ENCODE measurements at regions not wholly inside any gene's neighbourhood (a gene's known extent, or its start where the extent isn't known, plus 50 kb on each side); places are given as distances from the start of the nearest gene placed in this dataset.
A peak's percentile ranks its signal among the peaks of the same experiment; 100 is the strongest.
"Not testable (repeated sequence)": the region's sequence is repeated elsewhere in the genome, so short reads cannot be mapped to it uniquely, and the experiment has no call there.

DNA sequence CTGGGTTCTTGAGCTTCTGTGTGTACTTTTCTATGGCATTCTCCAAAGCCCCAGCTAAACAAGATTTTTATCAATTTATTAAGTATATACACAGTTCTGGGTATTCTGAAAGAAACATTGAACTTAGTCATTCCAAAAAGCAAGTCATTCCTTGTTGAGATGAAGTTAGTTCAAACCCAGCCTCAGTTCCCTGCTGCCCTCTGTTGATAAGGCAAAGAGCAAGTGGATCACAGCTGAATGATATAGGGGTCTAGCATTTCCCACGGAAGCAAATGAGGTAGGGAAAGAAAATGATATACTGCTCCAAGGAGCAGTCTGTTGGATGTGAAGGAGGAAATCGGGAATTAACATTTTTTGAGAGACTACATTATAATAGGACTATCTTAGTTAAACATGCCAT is 841.8 kb upstream of the TENM4 start:
- Histone ChIP-seq H3K4me3 (no peak overlapping the region), H3K36me3 (ENCODE audit: control insufficient read depth in 4 of 4, insufficient read depth in 4 of 4, low read length in 4 of 4) (no peaks in the 10 kb centered on the region), H3K27me3 (ENCODE audit: control insufficient read depth in 3 of 3, insufficient read depth in 3 of 3, low read length in 2 of 3) (no peaks in the 10 kb centered on the region), H3K27ac (ENCODE audit: low read depth in 1 of 2, low read length in 1 of 2) (no peak overlapping the region), H3K4me1 (ENCODE audit: control insufficient read depth in 5 of 5, insufficient read depth in 5 of 5, low read length in 5 of 5) (peaks cover 0 to 9% (median 0%) of the 10 kb centered on the region in 5 donors), H3K9ac (ENCODE audit: insufficient read depth in 1 of 2, low read length in 2 of 2) (no peak overlapping the region), H3K9me3 (ENCODE audit: control insufficient read depth in 4 of 4, insufficient read depth in 3 of 4, low read length in 3 of 4) (no peaks in the 10 kb centered on the region)
- WGBS, 2 donors: 72 to 79% methylated on average over 2 of the region's 2 CpGs
- ATAC-seq (ENCODE audit: insufficient read depth, low FRiP score) (no peak), DNase-seq (no peak)
- TF ChIP-seq, protein P1, sequence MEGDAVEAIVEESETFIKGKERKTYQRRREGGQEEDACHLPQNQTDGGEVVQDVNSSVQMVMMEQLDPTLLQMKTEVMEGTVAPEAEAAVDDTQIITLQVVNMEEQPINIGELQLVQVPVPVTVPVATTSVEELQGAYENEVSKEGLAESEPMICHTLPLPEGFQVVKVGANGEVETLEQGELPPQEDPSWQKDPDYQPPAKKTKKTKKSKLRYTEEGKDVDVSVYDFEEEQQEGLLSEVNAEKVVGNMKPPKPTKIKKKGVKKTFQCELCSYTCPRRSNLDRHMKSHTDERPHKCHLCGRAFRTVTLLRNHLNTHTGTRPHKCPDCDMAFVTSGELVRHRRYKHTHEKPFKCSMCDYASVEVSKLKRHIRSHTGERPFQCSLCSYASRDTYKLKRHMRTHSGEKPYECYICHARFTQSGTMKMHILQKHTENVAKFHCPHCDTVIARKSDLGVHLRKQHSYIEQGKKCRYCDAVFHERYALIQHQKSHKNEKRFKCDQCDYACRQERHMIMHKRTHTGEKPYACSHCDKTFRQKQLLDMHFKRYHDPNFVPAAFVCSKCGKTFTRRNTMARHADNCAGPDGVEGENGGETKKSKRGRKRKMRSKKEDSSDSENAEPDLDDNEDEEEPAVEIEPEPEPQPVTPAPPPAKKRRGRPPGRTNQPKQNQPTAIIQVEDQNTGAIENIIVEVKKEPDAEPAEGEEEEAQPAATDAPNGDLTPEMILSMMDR (IDR thresholded peaks at IDR 0.05; ENCODE audit: control extremely low read depth, extremely low read depth): no peak

DNA sequence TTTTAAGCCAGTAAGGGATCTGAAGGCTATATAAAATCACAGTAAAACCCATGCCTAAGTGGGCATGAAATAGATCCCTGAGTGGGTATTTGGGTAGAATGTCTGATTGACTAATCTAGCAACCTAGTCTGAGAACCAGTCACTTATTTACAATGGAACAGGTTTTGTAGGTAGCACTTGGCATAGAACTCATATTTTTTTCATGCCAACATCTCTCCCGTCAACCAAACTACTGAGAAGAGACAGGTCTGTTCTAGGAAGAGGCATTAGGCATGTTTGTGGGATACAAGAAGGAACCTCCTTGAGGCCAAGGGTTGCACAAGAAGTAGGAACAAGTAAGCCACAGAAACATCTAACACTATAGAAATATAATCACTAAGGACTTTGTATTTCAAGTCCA is 840.4 kb upstream of the TENM4 start:
- H3K9me3 ChIP-seq (ENCODE audit: control insufficient read depth in 4 of 4, insufficient read depth in 3 of 4, low read length in 3 of 4): no peaks in the 10 kb centered on the region
- ATAC-seq (ENCODE audit: insufficient read depth, low FRiP score): no peak
- no peak overlapping the region for H3K4me3 ChIP-seq
- no peak overlapping the region for H3K27ac ChIP-seq (ENCODE audit: low read depth in 1 of 2, low read length in 1 of 2)
- no peak overlapping the region for H3K9ac ChIP-seq (ENCODE audit: insufficient read depth in 1 of 2, low read length in 2 of 2)
- peak in 1 of 3 donors; percentile 41 for DNase-seq
- WGBS, 2 donors: 50 to 76% methylated on average over 1 of the region's 1 CpG
- H3K27me3 ChIP-seq (ENCODE audit: control insufficient read depth in 3 of 3, insufficient read depth in 3 of 3, low read length in 2 of 3): no peaks in the 10 kb centered on the region
- TF ChIP-seq, protein P1 (IDR thresholded peaks at IDR 0.05; ENCODE audit: control extremely low read depth, extremely low read depth): no peak
- H3K4me1 ChIP-seq (ENCODE audit: control insufficient read depth in 5 of 5, insufficient read depth in 5 of 5, low read length in 5 of 5): peaks cover 0 to 5% (median 0%) of the 10 kb centered on the region in 5 donors
- no peaks in the 10 kb centered on the region for H3K36me3 ChIP-seq (ENCODE audit: control insufficient read depth in 4 of 4, insufficient read depth in 4 of 4, low read length in 4 of 4)

DNA sequence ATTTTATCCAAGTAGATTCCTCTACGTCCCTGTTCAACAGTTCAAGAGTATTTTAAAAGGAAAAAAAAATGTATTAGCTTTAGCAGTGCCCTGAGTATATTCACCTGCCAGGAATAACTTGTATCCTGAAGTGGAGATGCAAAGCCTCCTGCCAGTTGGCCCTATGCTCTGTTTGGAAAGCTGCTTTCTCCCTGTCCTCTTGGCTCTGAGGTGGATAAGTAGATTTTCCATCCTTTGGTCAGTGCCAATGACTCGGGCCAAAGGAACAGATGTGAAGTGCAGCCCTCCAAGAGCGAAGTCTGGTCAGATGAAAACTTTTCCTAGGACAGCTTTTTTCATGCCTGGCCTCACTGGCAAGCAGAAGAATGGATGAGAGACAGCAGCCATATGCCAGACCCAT is 839.9 kb upstream of the TENM4 start:
- peak in 2 of 3 donors; percentile 8 to 67 for DNase-seq
- WGBS, 2 donors: 50 to 66% methylated on average over 3 of the region's 3 CpGs
- no peak for ATAC-seq (ENCODE audit: insufficient read depth, low FRiP score)
- H3K4me3 ChIP-seq: no peak overlapping the region
- no peaks in the 10 kb centered on the region for H3K9me3 ChIP-seq (ENCODE audit: control insufficient read depth in 4 of 4, insufficient read depth in 3 of 4, low read length in 3 of 4)
- no peaks in the 10 kb centered on the region for H3K27me3 ChIP-seq (ENCODE audit: control insufficient read depth in 3 of 3, insufficient read depth in 3 of 3, low read length in 2 of 3)
- H3K4me1 ChIP-seq (ENCODE audit: control insufficient read depth in 5 of 5, insufficient read depth in 5 of 5, low read length in 5 of 5): peaks cover 0 to 5% (median 0%) of the 10 kb centered on the region in 5 donors
- TF ChIP-seq, protein P1 (IDR thresholded peaks at IDR 0.05; ENCODE audit: control extremely low read depth, extremely low read depth): no peak
- H3K27ac ChIP-seq (ENCODE audit: low read depth in 1 of 2, low read length in 1 of 2): no peak overlapping the region
- no peak overlapping the region for H3K9ac ChIP-seq (ENCODE audit: insufficient read depth in 1 of 2, low read length in 2 of 2)
- H3K36me3 ChIP-seq (ENCODE audit: control insufficient read depth in 4 of 4, insufficient read depth in 4 of 4, low read length in 4 of 4): no peaks in the 10 kb centered on the region

DNA sequence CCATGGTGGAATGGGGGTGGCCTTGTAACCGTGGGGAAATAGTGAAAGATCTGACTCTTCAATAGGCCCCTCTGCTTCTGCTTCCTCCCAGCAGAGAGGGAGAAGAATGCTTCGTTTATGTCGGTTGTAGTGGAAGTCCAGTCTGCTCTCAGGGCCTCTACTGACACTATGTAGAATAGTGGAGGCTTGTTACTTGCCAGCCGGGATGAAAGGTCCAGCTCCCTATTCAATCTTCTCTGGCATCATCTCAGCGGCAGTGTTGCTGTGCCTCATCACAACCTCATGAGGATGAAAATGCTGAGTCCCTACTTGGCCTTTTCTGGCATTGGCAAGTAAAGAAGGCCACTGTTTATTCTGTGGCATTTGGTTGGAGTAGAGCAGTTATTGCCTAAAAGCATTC is 820.9 kb upstream of the TENM4 start:
- Histone ChIP-seq H3K27ac (ENCODE audit: low read depth in 1 of 2, low read length in 1 of 2) (no peak overlapping the region), H3K9me3 (ENCODE audit: control insufficient read depth in 4 of 4, insufficient read depth in 3 of 4, low read length in 3 of 4) (no peaks in the 10 kb centered on the region), H3K36me3 (ENCODE audit: control insufficient read depth in 4 of 4, insufficient read depth in 4 of 4, low read length in 4 of 4) (no peaks in the 10 kb centered on the region), H3K9ac (ENCODE audit: insufficient read depth in 1 of 2, low read length in 2 of 2) (no peak overlapping the region), H3K27me3 (ENCODE audit: control insufficient read depth in 3 of 3, insufficient read depth in 3 of 3, low read length in 2 of 3) (no peaks in the 10 kb centered on the region), H3K4me1 (ENCODE audit: control insufficient read depth in 5 of 5, insufficient read depth in 5 of 5, low read length in 5 of 5) (no peaks in the 10 kb centered on the region), H3K4me3 (no peak overlapping the region)
- no peak for ATAC-seq (ENCODE audit: insufficient read depth, low FRiP score)
- 85 to 86% methylated on average over 5 of the region's 5 CpGs for WGBS, 2 donors
- DNase-seq: no peak
- TF ChIP-seq, protein P1 (IDR thresholded peaks at IDR 0.05; ENCODE audit: control extremely low read depth, extremely low read depth): no peak

DNA sequence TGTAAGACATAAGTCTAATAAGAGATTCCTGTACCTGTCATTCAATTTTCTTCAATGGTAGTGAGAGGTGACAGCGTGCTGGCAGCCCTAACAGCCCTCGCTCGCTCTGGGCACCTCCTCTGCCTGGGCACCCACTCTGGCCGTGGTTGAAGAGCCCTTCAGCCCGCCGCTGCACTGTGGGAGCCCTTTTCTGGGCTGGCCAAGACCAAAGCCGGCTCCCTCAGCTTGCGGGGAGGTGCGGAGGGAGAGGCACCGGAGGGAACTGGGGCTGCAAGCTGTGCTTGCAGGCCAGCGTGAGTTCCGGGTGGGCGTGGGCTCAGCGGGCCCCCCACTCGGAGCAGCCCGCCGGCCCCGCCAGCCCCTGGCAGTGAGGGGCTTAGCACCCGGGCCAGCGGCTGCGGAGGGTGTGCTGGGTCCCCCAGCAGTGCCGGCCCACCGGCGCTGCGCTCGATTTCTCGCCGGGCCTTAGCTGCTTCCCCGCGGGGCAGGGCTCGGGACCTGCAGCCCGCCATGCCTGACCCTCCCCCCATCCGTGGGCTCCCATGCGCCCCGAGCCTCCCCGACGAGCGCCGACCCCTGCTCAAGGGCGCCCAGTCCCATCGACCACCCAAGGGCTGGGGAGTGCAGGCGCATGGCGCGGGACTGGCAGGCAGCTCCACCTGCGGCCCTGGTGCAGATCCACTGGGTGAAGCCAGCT is 816.6 kb upstream of the TENM4 start:
- H3K9me3 ChIP-seq (ENCODE audit: control insufficient read depth in 4 of 4, insufficient read depth in 3 of 4, low read length in 3 of 4); ATAC-seq (ENCODE audit: insufficient read depth, low FRiP score); H3K36me3 ChIP-seq (ENCODE audit: control insufficient read depth in 4 of 4, insufficient read depth in 4 of 4, low read length in 4 of 4); H3K27me3 ChIP-seq (ENCODE audit: control insufficient read depth in 3 of 3, insufficient read depth in 3 of 3, low read length in 2 of 3); H3K4me3 ChIP-seq; DNase-seq; H3K9ac ChIP-seq (ENCODE audit: insufficient read depth in 1 of 2, low read length in 2 of 2); H3K4me1 ChIP-seq (ENCODE audit: control insufficient read depth in 5 of 5, insufficient read depth in 5 of 5, low read length in 5 of 5); H3K27ac ChIP-seq (ENCODE audit: low read depth in 1 of 2, low read length in 1 of 2): not testable (repeated sequence)
- 90 to 93% methylated on average over 36 to 45 of the region's 45 CpGs for WGBS, 2 donors

All from lung (tissue), 11 donors.